NT2/D1 (cell line): ENCODE measurements at regions not wholly inside any gene's neighbourhood (a gene's known extent, or its start where the extent isn't known, plus 50 kb on each side); places are given as distances from the start of the nearest gene placed in this dataset.

Experiments used
- DNase-seq: peaks from one replicate; pipeline ENCODE4 v3.0.0-alpha.2; 2011; ENCODE audit warnings: low read depth, low spot score
- H3K27me3 ChIP-seq: 2 replicates; pipeline ENCODE4 v1.6.0; 2011; ENCODE audit warnings: mild to moderate bottlenecking; ENCODE audit not compliant: insufficient read length, insufficient read depth
- H3K36me3 ChIP-seq: 2 replicates; pipeline ENCODE4 v1.6.1; 2011; ENCODE audit warnings: mild to moderate bottlenecking, low read length, mixed read lengths; ENCODE audit not compliant: insufficient read depth, insufficient read length
- H3K4me1 ChIP-seq: 2 replicates; pipeline ENCODE4 v1.5.1; 2011; ENCODE audit not compliant: insufficient read depth, insufficient read length
- H3K4me3 ChIP-seq: 2 replicates; pipeline ENCODE4 v1.5.1; 2011; ENCODE audit warnings: low read depth; ENCODE audit not compliant: insufficient read length
- H3K9ac ChIP-seq: 2 replicates; pipeline ENCODE4 v1.6.0; 2011; ENCODE audit warnings: low read depth; ENCODE audit not compliant: insufficient read length
- H3K9me3 ChIP-seq: 2 replicates; pipeline ENCODE4 v1.5.1; 2011; ENCODE audit warnings: mild to moderate bottlenecking, low read length; ENCODE audit not compliant: insufficient read depth
- SUZ12 ChIP-seq: IDR thresholded peaks from 2 replicates; pipeline ENCODE4 v1.6.1; 2011; ENCODE audit not compliant: insufficient read length, insufficient read depth; ENCODE audit errors: extremely low read depth
- YY1 ChIP-seq: IDR thresholded peaks from 2 replicates; pipeline ENCODE4 v1.6.1; 2011; ENCODE audit not compliant: insufficient read length, insufficient read depth
- ZNF274 ChIP-seq: IDR thresholded peaks from 2 replicates; pipeline ENCODE4 v1.6.1; 2011; ENCODE audit warnings: mild to moderate bottlenecking, low read depth, low read length

- no peak for DNase-seq
- Histone ChIP-seq H3K9ac (no peak overlapping the region), H3K4me1 (no peaks in the 10 kb centered on the region), H3K4me3 (no peak overlapping the region), H3K27me3 (no peaks in the 10 kb centered on the region), H3K36me3 (no peaks in the 10 kb centered on the region), H3K9me3 (no peaks in the 10 kb centered on the region)
- no peak for TF ChIP-seq YY1
- no peak for TF ChIP-seq ZNF274
- TF ChIP-seq SUZ12 = no peak
Observed at GRCh38 chr15:55126111-55126510, 70.6 kb downstream of the RSL24D1 start.

- no peak for DNase-seq
- Histone ChIP-seq H3K4me1 (no peaks in the 10 kb centered on the region), H3K4me3 (no peak overlapping the region), H3K36me3 (no peaks in the 10 kb centered on the region), H3K9me3 (no peaks in the 10 kb centered on the region), H3K9ac (no peak overlapping the region), H3K27me3 (no peaks in the 10 kb centered on the region)
- no peak for TF ChIP-seq ZNF274
- TF ChIP-seq YY1 = no peak
- no peak for TF ChIP-seq SUZ12
Observed at GRCh38 chr15:55124616-55125015, 72.1 kb downstream of the RSL24D1 start.

- Histone ChIP-seq H3K36me3 (no peaks in the 10 kb centered on the region), H3K9ac (no peak overlapping the region), H3K9me3 (no peaks in the 10 kb centered on the region), H3K4me1 (no peaks in the 10 kb centered on the region), H3K27me3 (no peaks in the 10 kb centered on the region), H3K4me3 (no peak overlapping the region)
- no peak for TF ChIP-seq YY1
- TF ChIP-seq ZNF274 = no peak
- no peak for TF ChIP-seq SUZ12
- no peak for DNase-seq
Observed at GRCh38 chr15:55118344-55118870, 78.3 kb downstream of the RSL24D1 start.

GRCh38 chr15:55116636-55117035 lies 80.1 kb downstream of the RSL24D1 start:
- Histone ChIP-seq H3K27me3 (no peaks in the 10 kb centered on the region), H3K4me1 (no peaks in the 10 kb centered on the region), H3K36me3 (no peaks in the 10 kb centered on the region), H3K9me3 (no peaks in the 10 kb centered on the region), H3K4me3 (no peak overlapping the region), H3K9ac (no peak overlapping the region)
- no peak for DNase-seq
- TF ChIP-seq YY1 (no peak), ZNF274 (no peak), SUZ12 (no peak)

DNA sequence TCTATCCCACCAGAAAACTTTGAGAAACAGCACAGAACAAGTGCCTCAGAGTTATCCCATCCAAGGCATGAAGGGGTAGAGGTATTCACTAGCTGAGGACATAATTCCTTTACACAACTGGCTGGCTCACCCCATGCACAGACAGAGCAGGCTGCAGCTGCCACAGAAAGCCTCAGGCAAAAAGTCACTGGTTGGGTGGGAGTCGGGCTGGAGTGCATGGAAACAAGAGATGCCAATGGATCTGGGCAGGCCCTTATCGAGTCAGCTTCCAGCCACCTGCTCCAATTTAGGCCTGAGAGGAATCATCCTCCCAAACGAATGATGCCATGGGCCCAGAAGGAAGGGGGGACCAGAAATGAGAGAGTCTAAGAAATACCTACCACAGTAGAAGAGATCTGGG lies 83.0 kb downstream of the RSL24D1 start:
- Histone ChIP-seq H3K9ac (no peak overlapping the region), H3K36me3 (no peaks in the 10 kb centered on the region), H3K4me3 (no peak overlapping the region), H3K27me3 (no peaks in the 10 kb centered on the region), H3K9me3 (no peaks in the 10 kb centered on the region), H3K4me1 (no peaks in the 10 kb centered on the region)
- DNase-seq = no peak
- no peak for TF ChIP-seq SUZ12
- TF ChIP-seq YY1 = no peak
- no peak for TF ChIP-seq ZNF274

DNA sequence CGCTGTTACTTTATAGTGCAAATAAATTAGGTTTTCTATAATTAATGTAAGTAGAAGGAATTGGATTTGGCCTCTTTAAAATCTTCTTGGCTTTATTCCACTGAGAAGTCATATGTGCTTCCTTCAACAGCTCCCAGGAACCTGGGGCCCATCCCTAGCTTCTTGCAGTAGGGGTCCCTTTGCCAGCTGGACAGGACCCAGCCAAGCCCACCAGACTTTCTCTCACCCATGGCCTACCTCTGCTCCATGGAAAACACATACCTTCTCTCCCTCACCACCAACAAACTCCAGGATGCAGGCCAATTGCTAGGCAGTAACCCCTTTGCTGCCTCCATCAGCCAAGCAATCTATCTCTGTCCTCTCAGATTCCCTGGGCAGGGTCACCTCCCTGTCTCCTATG lies 84.0 kb downstream of the RSL24D1 start:
- DNase-seq = no peak
- Histone ChIP-seq H3K36me3 (no peaks in the 10 kb centered on the region), H3K9me3 (0 out of 2 replicates have a peak, but pooled peaks cover under 1% of the 10 kb centered on the region), H3K27me3 (no peaks in the 10 kb centered on the region), H3K9ac (no peak overlapping the region), H3K4me3 (no peak overlapping the region), H3K4me1 (no peaks in the 10 kb centered on the region)
- no peak for TF ChIP-seq YY1
- TF ChIP-seq SUZ12 = no peak
- TF ChIP-seq ZNF274 = no peak

GRCh38 chr15:55110446-55110845 lies 86.3 kb downstream of the RSL24D1 start:
- no peak for TF ChIP-seq ZNF274
- TF ChIP-seq YY1 = no peak
- no peak for TF ChIP-seq SUZ12
- H3K27me3 ChIP-seq = no peaks in the 10 kb centered on the region
- no peak for DNase-seq
- no peak overlapping the region for H3K9ac ChIP-seq
- H3K9me3 ChIP-seq = peaks cover 9% of the 10 kb centered on the region; the same call in 1 of the 2 replicates
- H3K4me3 ChIP-seq = no peak overlapping the region
- no peaks in the 10 kb centered on the region for H3K36me3 ChIP-seq
- no peaks in the 10 kb centered on the region for H3K4me1 ChIP-seq
